22Rv1 (cell line): ENCODE measurements at regions not wholly inside any gene's neighbourhood (a gene's known extent, or its start where the extent isn't known, plus 50 kb on each side); places are given as distances from the start of the nearest gene placed in this dataset.

Source experiments
- H3K27ac ChIP-seq: fragments of 450-650 bp; 2 replicates; pipeline ENCODE4 v1.5.1; 2017
- CTCF ChIP-seq: fragments of 450-650 bp; IDR thresholded peaks from 2 replicates; pipeline ENCODE4 v1.5.1; 2017; ENCODE audit warnings: mild to moderate bottlenecking
- ZFX ChIP-seq: fragments of 450-650 bp; IDR thresholded peaks from 2 replicates; pipeline ENCODE4 v1.6.1; 2017; ENCODE audit warnings: antibody characterized with exemption, borderline replicate concordance

GRCh38 chr4:183828839-183829238 lies 76.3 kb upstream of the STOX2 start:
- no peak overlapping the region for H3K27ac ChIP-seq
- TF ChIP-seq ZFX (no peak), CTCF (no peak)

DNA sequence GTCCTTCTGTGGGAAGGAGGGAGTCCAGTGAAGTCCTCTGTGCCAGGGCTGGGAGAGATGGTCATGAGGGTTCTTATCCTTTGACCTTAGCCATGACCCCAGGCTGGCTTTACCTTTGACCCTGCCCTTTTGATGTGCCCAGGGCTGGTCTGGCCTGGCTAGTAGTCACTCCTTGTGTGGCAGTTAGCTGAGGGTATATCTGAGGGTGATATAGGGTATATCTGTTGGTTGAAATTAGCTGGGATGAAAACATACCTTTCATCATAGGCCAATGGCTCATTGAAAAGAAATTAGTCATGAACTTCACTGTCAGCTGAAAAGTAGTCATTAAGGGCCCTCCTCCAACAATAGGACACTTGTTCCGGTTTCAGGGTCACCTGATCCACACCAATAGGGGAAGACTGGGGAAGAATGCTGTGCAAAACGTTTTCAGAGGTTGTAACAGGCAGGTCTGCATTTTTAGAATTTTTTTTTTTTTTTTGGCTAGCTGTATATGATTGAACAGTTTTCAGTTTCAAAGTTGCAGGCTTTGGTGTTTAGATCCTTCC lies 74.6 kb upstream of the STOX2 start:
- H3K27ac ChIP-seq = no peak overlapping the region
- TF ChIP-seq CTCF = no peak
- TF ChIP-seq ZFX = no peak

GRCh38 chr4:183831026-183831446 lies 74.1 kb upstream of the STOX2 start:
- H3K27ac ChIP-seq = no peak overlapping the region
- TF ChIP-seq CTCF (no peak), ZFX (no peak)

GRCh38 chr4:183831683-183832082 lies 73.4 kb upstream of the STOX2 start:
- H3K27ac ChIP-seq = no peak overlapping the region
- no peak for TF ChIP-seq ZFX
- TF ChIP-seq CTCF = no peak

GRCh38 chr4:183832776-183833450 lies 72.2 kb upstream of the STOX2 start:
- no peak overlapping the region for H3K27ac ChIP-seq
- TF ChIP-seq CTCF (no peak), ZFX (no peak)

DNA sequence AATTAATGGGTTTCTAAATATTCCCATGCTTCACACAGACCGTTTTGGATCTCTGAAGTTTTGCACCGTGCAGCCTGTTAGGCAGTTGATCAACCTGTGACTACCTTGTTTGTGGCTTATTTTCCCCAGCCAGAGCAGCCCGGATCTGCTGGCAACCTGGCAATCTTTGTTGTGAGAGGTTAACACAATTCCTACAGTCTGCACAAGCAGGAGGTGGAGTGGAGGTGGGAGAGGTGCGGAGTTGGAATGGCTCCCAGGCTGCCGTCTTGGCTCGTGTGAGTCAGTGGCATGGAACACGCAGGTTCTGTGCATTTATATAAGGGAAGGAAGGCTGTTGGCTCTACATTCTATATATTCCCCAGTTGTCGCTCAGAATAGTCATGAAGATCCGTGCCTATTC lies 70.9 kb upstream of the STOX2 start:
- H3K27ac ChIP-seq = no peak overlapping the region

More for the DNA sequence above, 70.9 kb upstream of the STOX2 start:
- no peak for TF ChIP-seq ZFX
- TF ChIP-seq CTCF = no peak
